Loucy (cell line): ENCODE measurements at regions not wholly inside any gene's neighbourhood (a gene's known extent, or its start where the extent isn't known, plus 50 kb on each side); places are given as distances from the start of the nearest gene placed in this dataset.

ENCODE experiments used
- H2AFZ ChIP-seq: fragments of 200-600 bp; sonication (generic); 2 replicates; pipeline ENCODE4 v1.6.0; 2016; ENCODE audit warnings: antibody characterized with exemption, mild to moderate bottlenecking, low read length, moderate library complexity
- H3F3A ChIP-seq: fragments of 200-600 bp; 2 replicates; pipeline ENCODE4 v1.6.0; 2016; ENCODE audit warnings: antibody characterized with exemption, low read depth, mild to moderate bottlenecking
- H3K27me3 ChIP-seq: fragments of 200-600 bp; sonication (generic); 2 replicates; pipeline ENCODE4 v1.6.1; 2014; ENCODE audit warnings: low read length, mild to moderate bottlenecking; ENCODE audit not compliant: insufficient read depth, poor library complexity, severe bottlenecking
- H3K36me3 ChIP-seq: fragments of 200-600 bp; sonication (generic); 2 replicates; pipeline ENCODE4 v1.6.1; 2016; ENCODE audit warnings: low read length; ENCODE audit not compliant: insufficient read depth
- H3K4me1 ChIP-seq: fragments of 200-600 bp; sonication (generic); 2 replicates; pipeline ENCODE4 v1.5.1; 2014; ENCODE audit warnings: low read length, mild to moderate bottlenecking; ENCODE audit not compliant: insufficient read depth, poor library complexity, severe bottlenecking
- H3K4me2 ChIP-seq: fragments of 200-600 bp; sonication (generic); 2 replicates; pipeline ENCODE4 v1.6.0; 2014; ENCODE audit warnings: antibody characterized with exemption, low read length, low read depth, mild to moderate bottlenecking; ENCODE audit not compliant: poor library complexity, severe bottlenecking
- H3K4me3 ChIP-seq: fragments of 200-600 bp; sonication (generic); 2 replicates; pipeline ENCODE4 v1.5.1; 2014; ENCODE audit warnings: low read length, mild to moderate bottlenecking, mixed read lengths; ENCODE audit not compliant: poor library complexity, severe bottlenecking
- H3K79me2 ChIP-seq: fragments of 200-600 bp; sonication (generic); 2 replicates; pipeline ENCODE4 v1.6.1; 2014; ENCODE audit warnings: low read length; ENCODE audit not compliant: insufficient read depth
- H3K9ac ChIP-seq: fragments of 200-600 bp; sonication (generic); 2 replicates; pipeline ENCODE4 v1.6.0; 2014; ENCODE audit warnings: mild to moderate bottlenecking, low read depth, low read length, moderate library complexity; ENCODE audit not compliant: poor library complexity, severe bottlenecking
- H3K9me2 ChIP-seq: fragments of 200-600 bp; sonication (generic); replicated peaks from 2 replicates; pipeline ENCODE4 v1.6.1; 2016; ENCODE audit warnings: low read depth, low read length, mixed read lengths
- H3K9me3 ChIP-seq: fragments of 200-600 bp; sonication (generic); 2 replicates; pipeline ENCODE4 v1.6.1; 2014; ENCODE audit warnings: mild to moderate bottlenecking, antibody characterized with exemption, low read length, low read depth; ENCODE audit not compliant: insufficient read depth
- H4K20me1 ChIP-seq: fragments of 200-600 bp; sonication (generic); 2 replicates; pipeline ENCODE4 v1.6.0; 2014; ENCODE audit warnings: antibody characterized with exemption, low read length, mild to moderate bottlenecking; ENCODE audit not compliant: insufficient read depth, poor library complexity, severe bottlenecking
- EZH2phosphoT487 ChIP-seq: fragments of 200-600 bp; IDR thresholded peaks from 2 replicates; pipeline ENCODE4 v1.6.1; 2018; ENCODE audit warnings: antibody characterized with exemption, mild to moderate bottlenecking, moderate library complexity, borderline replicate concordance
- TF ChIP-seq, protein P1 (sequence below): fragments of 200-600 bp; sonication (generic); conservative IDR thresholded peaks from 2 replicates; pipeline ENCODE4 v1.5.1; 2014; ENCODE audit warnings: mild to moderate bottlenecking, antibody characterized with exemption, low read length

GRCh38 chr16:48817032-48817431 lies 207.1 kb upstream of the N4BP1 start:
- Histone ChIP-seq H2AFZ (no peak overlapping the region), H3K4me2 (no peak overlapping the region), H3K4me1 (no peaks in the 10 kb centered on the region), H3K27me3 (no peaks in the 10 kb centered on the region), H3F3A (no peaks in the 10 kb centered on the region), H3K36me3 (no peaks in the 10 kb centered on the region), H3K9ac (no peak overlapping the region), H3K9me2 (no peaks in the 10 kb centered on the region), H3K4me3 (no peak overlapping the region), H3K9me3 (no peaks in the 10 kb centered on the region), H3K79me2 (no peaks in the 10 kb centered on the region), H4K20me1 (no peaks in the 10 kb centered on the region)
- TF ChIP-seq, protein P1, sequence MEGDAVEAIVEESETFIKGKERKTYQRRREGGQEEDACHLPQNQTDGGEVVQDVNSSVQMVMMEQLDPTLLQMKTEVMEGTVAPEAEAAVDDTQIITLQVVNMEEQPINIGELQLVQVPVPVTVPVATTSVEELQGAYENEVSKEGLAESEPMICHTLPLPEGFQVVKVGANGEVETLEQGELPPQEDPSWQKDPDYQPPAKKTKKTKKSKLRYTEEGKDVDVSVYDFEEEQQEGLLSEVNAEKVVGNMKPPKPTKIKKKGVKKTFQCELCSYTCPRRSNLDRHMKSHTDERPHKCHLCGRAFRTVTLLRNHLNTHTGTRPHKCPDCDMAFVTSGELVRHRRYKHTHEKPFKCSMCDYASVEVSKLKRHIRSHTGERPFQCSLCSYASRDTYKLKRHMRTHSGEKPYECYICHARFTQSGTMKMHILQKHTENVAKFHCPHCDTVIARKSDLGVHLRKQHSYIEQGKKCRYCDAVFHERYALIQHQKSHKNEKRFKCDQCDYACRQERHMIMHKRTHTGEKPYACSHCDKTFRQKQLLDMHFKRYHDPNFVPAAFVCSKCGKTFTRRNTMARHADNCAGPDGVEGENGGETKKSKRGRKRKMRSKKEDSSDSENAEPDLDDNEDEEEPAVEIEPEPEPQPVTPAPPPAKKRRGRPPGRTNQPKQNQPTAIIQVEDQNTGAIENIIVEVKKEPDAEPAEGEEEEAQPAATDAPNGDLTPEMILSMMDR: no peak
- no peak for TF ChIP-seq EZH2phosphoT487

GRCh38 chr16:48816393-48816792 lies 206.4 kb upstream of the N4BP1 start:
- H3F3A ChIP-seq: no peaks in the 10 kb centered on the region
- TF ChIP-seq EZH2phosphoT487: no peak
- TF ChIP-seq, protein P1: no peak
- no peaks in the 10 kb centered on the region for H4K20me1 ChIP-seq
- no peak overlapping the region for H3K4me2 ChIP-seq
- H3K9me3 ChIP-seq: no peaks in the 10 kb centered on the region
- no peaks in the 10 kb centered on the region for H3K9me2 ChIP-seq
- no peaks in the 10 kb centered on the region for H3K4me1 ChIP-seq
- no peak overlapping the region for H3K9ac ChIP-seq
- H2AFZ ChIP-seq: no peak overlapping the region
- H3K79me2 ChIP-seq: no peaks in the 10 kb centered on the region
- H3K27me3 ChIP-seq: no peaks in the 10 kb centered on the region
- H3K4me3 ChIP-seq: no peak overlapping the region
- H3K36me3 ChIP-seq: no peaks in the 10 kb centered on the region

- Histone ChIP-seq H2AFZ (no peak overlapping the region), H3F3A (no peaks in the 10 kb centered on the region), H3K4me1 (no peaks in the 10 kb centered on the region), H3K9me2 (no peaks in the 10 kb centered on the region), H3K36me3 (no peaks in the 10 kb centered on the region), H3K9me3 (no peaks in the 10 kb centered on the region), H3K9ac (no peak overlapping the region), H3K4me2 (no peak overlapping the region), H3K4me3 (no peak overlapping the region), H3K27me3 (no peaks in the 10 kb centered on the region), H4K20me1 (no peaks in the 10 kb centered on the region), H3K79me2 (no peaks in the 10 kb centered on the region)
- TF ChIP-seq, protein P1: no peak
- TF ChIP-seq EZH2phosphoT487: no peak
Observed at GRCh38 chr16:48814994-48815393, 205.0 kb upstream of the N4BP1 start.
